CD4-positive, CD25-positive, alpha-beta regulatory T cell (primary cell): ENCODE measurements at regions not wholly inside any gene's neighbourhood (a gene's known extent, or its start where the extent isn't known, plus 50 kb on each side); places are given as distances from the start of the nearest gene placed in this dataset.

Experiments used
- ATAC-seq, 2 donors: fragments of 150-1000 bp; cut with Tn5 transposase; one replicate each; pipeline ENCODE4 v1.10.0; 2021; ENCODE audit warnings: low read depth in 2 of 2, moderate number of reproducible peaks in 2 of 2, moderate library complexity in 1 of 2
- DNase-seq, 3 donors: peaks; one replicate each; pipeline versions ENCODE4 v3.0.0 to v3.0.0-alpha.2; 2012 to 2022; ENCODE audit warnings: mixed read lengths in 1 of 3
- H3K27ac ChIP-seq: one replicate; pipeline ENCODE4 v1.7.0; 2013; ENCODE audit warnings: mild to moderate bottlenecking, low read length; ENCODE audit not compliant: insufficient read depth, poor library complexity, severe bottlenecking
- H3K27me3 ChIP-seq: one replicate; pipeline ENCODE4 v1.7.0; 2013; ENCODE audit warnings: low read length; ENCODE audit not compliant: control insufficient read depth, insufficient read depth
- H3K36me3 ChIP-seq: one replicate; pipeline ENCODE4 v1.7.0; 2013; ENCODE audit warnings: mild to moderate bottlenecking, low read length, moderate library complexity; ENCODE audit not compliant: control insufficient read depth, insufficient read depth
- H3K4me1 ChIP-seq: 2 replicates; pipeline ENCODE4 v1.7.0; 2013; ENCODE audit warnings: mild to moderate bottlenecking, low read length; ENCODE audit not compliant: insufficient read depth, control insufficient read depth, poor library complexity, severe bottlenecking
- H3K4me3 ChIP-seq: one replicate; pipeline ENCODE4 v1.7.0; 2013; ENCODE audit warnings: low read depth, mild to moderate bottlenecking, low read length, moderate library complexity
- H3K9me3 ChIP-seq, 2 experiments: 1 replicate in 1 of 2; 2 replicates in 1 of 2; pipeline ENCODE4 v1.7.0; 2013; ENCODE audit warnings: low read length in 2 of 2, mild to moderate bottlenecking in 1 of 2, moderate library complexity in 1 of 2; ENCODE audit not compliant: control insufficient read depth in 2 of 2
- H3K27ac Mint-ChIP-seq, 3 donors: one replicate each; pipeline ENCODE4 v1.8.0; 2020 to 2022; ENCODE audit warnings: mild to moderate bottlenecking in 3 of 3, mixed read lengths in 3 of 3, moderate library complexity in 2 of 3
- H3K27me3 Mint-ChIP-seq: one replicate; pipeline ENCODE4 v1.8.0; 2022; ENCODE audit warnings: mild to moderate bottlenecking, mixed read lengths
- H3K36me3 Mint-ChIP-seq: one replicate; pipeline ENCODE4 v1.8.0; 2020; ENCODE audit warnings: mixed read lengths
- H3K4me1 Mint-ChIP-seq, 4 donors: one replicate each; pipeline ENCODE4 v1.8.0; 2020 to 2022; ENCODE audit warnings: mixed read lengths in 4 of 4, mild to moderate bottlenecking in 1 of 4
- H3K4me3 Mint-ChIP-seq, 4 donors: one replicate each; pipeline ENCODE4 v1.8.0; 2020 to 2022; ENCODE audit warnings: mild to moderate bottlenecking in 4 of 4, mixed read lengths in 4 of 4, moderate library complexity in 3 of 4
- H3K9me3 Mint-ChIP-seq, 7 donors: one replicate each; pipeline ENCODE4 v1.8.0; 2020 to 2022; ENCODE audit warnings: mixed read lengths in 7 of 7, mild to moderate bottlenecking in 3 of 7, moderate library complexity in 2 of 7

GRCh38 chr6:68008445-68008844, 626.6 kb upstream of the ADGRB3 start:
- ATAC-seq: no peak
- Mint-ChIP-seq H3K36me3 (no peaks in the 10 kb centered on the region), H3K9me3 (peaks cover 0 to 23% (median 4%) of the 10 kb centered on the region in 7 donors), H3K4me1 (no peaks in the 10 kb centered on the region), H3K27me3 (no peaks in the 10 kb centered on the region), H3K27ac (no peak overlapping the region), H3K4me3 (no peak overlapping the region)
- H3K9me3 ChIP-seq: no peaks in the 10 kb centered on the region
- H3K4me1 ChIP-seq: no peaks in the 10 kb centered on the region
- H3K4me3 ChIP-seq: no peak overlapping the region
- DNase-seq: no peak
- no peaks in the 10 kb centered on the region for H3K36me3 ChIP-seq
- no peak overlapping the region for H3K27ac ChIP-seq
- H3K27me3 ChIP-seq: no peaks in the 10 kb centered on the region

- Mint-ChIP-seq H3K27me3 (no peaks in the 10 kb centered on the region), H3K9me3 (peaks cover 0 to 23% (median 4%) of the 10 kb centered on the region in 7 donors), H3K4me3 (no peak overlapping the region), H3K36me3 (no peaks in the 10 kb centered on the region), H3K4me1 (no peaks in the 10 kb centered on the region), H3K27ac (no peak overlapping the region)
- Histone ChIP-seq H3K36me3 (no peaks in the 10 kb centered on the region), H3K4me3 (no peak overlapping the region), H3K4me1 (no peaks in the 10 kb centered on the region), H3K9me3 (no peaks in the 10 kb centered on the region), H3K27ac (no peak overlapping the region), H3K27me3 (no peaks in the 10 kb centered on the region)
- ATAC-seq (no peak), DNase-seq (no peak)
Observed at GRCh38 chr6:68007717-68008116, 627.4 kb upstream of the ADGRB3 start.

GRCh38 chr6:67986694-67987232, 648.3 kb upstream of the ADGRB3 start:
- no peaks in the 10 kb centered on the region for H3K27me3 Mint-ChIP-seq
- H3K36me3 Mint-ChIP-seq: no peaks in the 10 kb centered on the region
- DNase-seq: no peak
- no peaks in the 10 kb centered on the region for H3K4me1 Mint-ChIP-seq
- H3K4me3 ChIP-seq: no peak overlapping the region
- no peak overlapping the region for H3K27ac Mint-ChIP-seq
- H3K9me3 Mint-ChIP-seq: peaks cover 0 to 12% (median 6%) of the 10 kb centered on the region in 7 donors
- no peaks in the 10 kb centered on the region for H3K9me3 ChIP-seq
- H3K4me3 Mint-ChIP-seq: no peak overlapping the region
- no peaks in the 10 kb centered on the region for H3K27me3 ChIP-seq
- ATAC-seq: no peak
- no peaks in the 10 kb centered on the region for H3K4me1 ChIP-seq
- no peaks in the 10 kb centered on the region for H3K36me3 ChIP-seq
- no peak overlapping the region for H3K27ac ChIP-seq

- Histone ChIP-seq H3K27me3 (no peaks in the 10 kb centered on the region), H3K4me3 (no peak overlapping the region), H3K36me3 (no peaks in the 10 kb centered on the region), H3K27ac (no peak overlapping the region), H3K9me3 (peaks cover 0 to 2% of the 10 kb centered on the region in 2 experiments), H3K4me1 (no peaks in the 10 kb centered on the region)
- no peak overlapping the region for H3K27ac Mint-ChIP-seq
- DNase-seq (no peak), ATAC-seq (no peak)
- no peak overlapping the region for H3K4me3 Mint-ChIP-seq
- peaks cover 0 to 12% (median 5%) of the 10 kb centered on the region in 7 donors for H3K9me3 Mint-ChIP-seq
- H3K36me3 Mint-ChIP-seq: no peaks in the 10 kb centered on the region
- no peaks in the 10 kb centered on the region for H3K27me3 Mint-ChIP-seq
- H3K4me1 Mint-ChIP-seq: no peaks in the 10 kb centered on the region
Observed at GRCh38 chr6:67976486-67976885, 658.6 kb upstream of the ADGRB3 start.

GRCh38 chr6:67974931-67975330, 660.2 kb upstream of the ADGRB3 start:
- Histone ChIP-seq H3K27me3 (no peaks in the 10 kb centered on the region), H3K27ac (no peak overlapping the region), H3K4me1 (no peaks in the 10 kb centered on the region), H3K36me3 (no peaks in the 10 kb centered on the region), H3K9me3 (peaks cover 0 to 2% of the 10 kb centered on the region in 2 experiments), H3K4me3 (no peak overlapping the region)
- Mint-ChIP-seq H3K27ac (no peak overlapping the region), H3K27me3 (no peaks in the 10 kb centered on the region), H3K4me3 (no peak overlapping the region), H3K36me3 (no peaks in the 10 kb centered on the region), H3K9me3 (peaks cover 0 to 9% (median 5%) of the 10 kb centered on the region in 7 donors), H3K4me1 (no peaks in the 10 kb centered on the region)
- no peak for DNase-seq
- ATAC-seq: no peak

GRCh38 chr6:67971812-67972211, 663.3 kb upstream of the ADGRB3 start:
- H3K4me1 Mint-ChIP-seq: no peaks in the 10 kb centered on the region
- no peaks in the 10 kb centered on the region for H3K27me3 ChIP-seq
- H3K4me3 Mint-ChIP-seq: no peak overlapping the region
- no peaks in the 10 kb centered on the region for H3K36me3 ChIP-seq
- no peaks in the 10 kb centered on the region for H3K36me3 Mint-ChIP-seq
- H3K9me3 ChIP-seq: no peaks in the 10 kb centered on the region
- H3K9me3 Mint-ChIP-seq: peaks cover 0 to 13% (median 6%) of the 10 kb centered on the region in 7 donors
- no peak overlapping the region for H3K27ac ChIP-seq
- no peak overlapping the region for H3K27ac Mint-ChIP-seq
- DNase-seq (no peak), ATAC-seq (no peak)
- no peaks in the 10 kb centered on the region for H3K27me3 Mint-ChIP-seq
- no peaks in the 10 kb centered on the region for H3K4me1 ChIP-seq
- H3K4me3 ChIP-seq: no peak overlapping the region

GRCh38 chr6:67966830-67967229, 668.3 kb upstream of the ADGRB3 start:
- ATAC-seq (no peak), DNase-seq (no peak)
- no peaks in the 10 kb centered on the region for H3K36me3 Mint-ChIP-seq
- peaks cover 0 to 12% (median 6%) of the 10 kb centered on the region in 7 donors for H3K9me3 Mint-ChIP-seq
- H3K27ac Mint-ChIP-seq: no peak overlapping the region
- Histone ChIP-seq H3K4me3 (no peak overlapping the region), H3K27ac (no peak overlapping the region), H3K4me1 (no peaks in the 10 kb centered on the region), H3K9me3 (no peaks in the 10 kb centered on the region), H3K36me3 (no peaks in the 10 kb centered on the region), H3K27me3 (no peaks in the 10 kb centered on the region)
- no peak overlapping the region for H3K4me3 Mint-ChIP-seq
- H3K27me3 Mint-ChIP-seq: no peaks in the 10 kb centered on the region
- H3K4me1 Mint-ChIP-seq: no peaks in the 10 kb centered on the region

GRCh38 chr6:67956352-67956751, 678.7 kb upstream of the ADGRB3 start:
- no peak for ATAC-seq
- DNase-seq: no peak
- no peaks in the 10 kb centered on the region for H3K4me1 Mint-ChIP-seq
- no peaks in the 10 kb centered on the region for H3K36me3 Mint-ChIP-seq
- H3K4me3 Mint-ChIP-seq: no peak overlapping the region
- H3K4me3 ChIP-seq: no peak overlapping the region
- no peaks in the 10 kb centered on the region for H3K36me3 ChIP-seq
- H3K4me1 ChIP-seq: no peaks in the 10 kb centered on the region
- H3K27ac Mint-ChIP-seq: no peak overlapping the region
- no peaks in the 10 kb centered on the region for H3K27me3 Mint-ChIP-seq
- no peaks in the 10 kb centered on the region for H3K27me3 ChIP-seq
- H3K9me3 ChIP-seq: peaks cover 3 to 12% of the 10 kb centered on the region in 2 experiments
- H3K27ac ChIP-seq: no peak overlapping the region
- peaks cover 0 to 31% (median 7%) of the 10 kb centered on the region in 7 donors for H3K9me3 Mint-ChIP-seq
